Right forelimb (tissue), 1 donor: ENCODE measurements at regions not wholly inside any gene's neighbourhood (a gene's known extent, or its start where the extent isn't known, plus 50 kb on each side); places are given as distances from the start of the nearest gene placed in this dataset.

ENCODE experiments used
- DNase-seq: peaks from one replicate; pipeline ENCODE4 v3.0.0-alpha.2; 2018

GRCh38 chr3:99541181-99541580, 97.2 kb upstream of the COL8A1 start:
- no peak for DNase-seq

- DNase-seq, result no peak
Measured at GRCh38 chr3:99537416-99537815, 101.0 kb upstream of the COL8A1 start.

GRCh38 chr3:99536555-99537314, 101.7 kb upstream of the COL8A1 start:
- DNase-seq, result no peak

- no peak for DNase-seq
Measured at GRCh38 chr3:99534951-99535704, 103.3 kb upstream of the COL8A1 start.

GRCh38 chr3:99532246-99532645, 106.1 kb upstream of the COL8A1 start:
- peak; percentile 48 for DNase-seq

- no peak for DNase-seq
Measured at GRCh38 chr3:99529265-99529664, 109.1 kb upstream of the COL8A1 start.

- no peak for DNase-seq
Measured at GRCh38 chr3:99526921-99527320, 111.5 kb upstream of the COL8A1 start.

- no peak for DNase-seq
Measured at GRCh38 chr3:99524559-99524958, 113.8 kb upstream of the COL8A1 start.

GRCh38 chr3:99523431-99524127, 114.8 kb upstream of the COL8A1 start:
- DNase-seq, result no peak

- no peak for DNase-seq
Measured at GRCh38 chr3:99522147-99522546, 116.2 kb upstream of the COL8A1 start.

- DNase-seq, result no peak
Measured at GRCh38 chr3:99521551-99521950, 116.8 kb upstream of the COL8A1 start.

- no peak for DNase-seq
Measured at GRCh38 chr3:99520513-99520912, 117.9 kb upstream of the COL8A1 start.

- no peak for DNase-seq
Measured at GRCh38 chr3:99516936-99517335, 121.5 kb upstream of the COL8A1 start.

- DNase-seq, result no peak
Measured at GRCh38 chr3:99515891-99516290, 122.5 kb upstream of the COL8A1 start.

GRCh38 chr3:99509224-99509623, 129.2 kb upstream of the COL8A1 start:
- no peak for DNase-seq

- DNase-seq, result no peak
Measured at GRCh38 chr3:99508191-99508590, 130.2 kb upstream of the COL8A1 start.

GRCh38 chr3:99505646-99506269, 132.6 kb upstream of the COL8A1 start:
- no peak for DNase-seq

- DNase-seq, result no peak
Measured at GRCh38 chr3:99505200-99505599, 133.2 kb upstream of the COL8A1 start.

GRCh38 chr3:99504258-99504657, 134.1 kb upstream of the COL8A1 start:
- DNase-seq, result no peak

GRCh38 chr3:99503350-99503749, 135.0 kb upstream of the COL8A1 start:
- DNase-seq, result no peak

GRCh38 chr3:99502871-99503270, 135.5 kb upstream of the COL8A1 start:
- DNase-seq, result no peak

GRCh38 chr3:99500485-99500884, 137.9 kb upstream of the COL8A1 start:
- DNase-seq, result no peak
